AG10803 (cell line): ENCODE measurements at regions not wholly inside any gene's neighbourhood (a gene's known extent, or its start where the extent isn't known, plus 50 kb on each side); places are given as distances from the start of the nearest gene placed in this dataset.

Experiments used
- DNase-seq: peaks from one replicate; pipeline ENCODE4 v3.0.0; 2010; ENCODE audit warnings: low read depth
- H3K4me3 ChIP-seq: 2 replicates; pipeline ENCODE4 v1.5.1; 2011; ENCODE audit warnings: mild to moderate bottlenecking, low read length, control low read depth
- TF ChIP-seq, protein P1 (sequence below): conservative IDR thresholded peaks from 2 replicates; pipeline ENCODE4 v1.5.1; 2011; ENCODE audit warnings: mild to moderate bottlenecking, low read length, control low read depth, inconsistent platforms

DNA sequence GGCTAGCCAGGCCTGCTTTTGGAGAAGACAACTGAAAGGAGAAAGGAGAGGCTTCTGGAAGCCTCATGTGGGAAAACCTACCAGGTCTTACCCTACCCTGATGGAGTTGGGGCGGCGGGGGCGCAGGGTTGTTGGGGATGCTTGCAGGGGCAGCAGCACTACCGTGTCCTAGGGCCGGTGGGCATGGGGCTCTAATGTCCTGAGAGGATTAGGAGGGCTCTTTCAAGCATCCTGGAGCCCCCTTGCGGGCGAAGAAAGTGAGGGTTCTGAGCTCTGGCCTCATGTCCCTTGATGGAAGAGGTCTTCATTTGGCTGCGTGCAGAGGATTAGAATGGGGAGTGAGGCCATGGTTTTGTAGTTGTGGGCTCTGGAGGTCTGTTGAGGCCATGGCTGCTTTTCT lies 86.9 kb upstream of the PITX1 start:
- no peak overlapping the region for H3K4me3 ChIP-seq
- TF ChIP-seq, protein P1, sequence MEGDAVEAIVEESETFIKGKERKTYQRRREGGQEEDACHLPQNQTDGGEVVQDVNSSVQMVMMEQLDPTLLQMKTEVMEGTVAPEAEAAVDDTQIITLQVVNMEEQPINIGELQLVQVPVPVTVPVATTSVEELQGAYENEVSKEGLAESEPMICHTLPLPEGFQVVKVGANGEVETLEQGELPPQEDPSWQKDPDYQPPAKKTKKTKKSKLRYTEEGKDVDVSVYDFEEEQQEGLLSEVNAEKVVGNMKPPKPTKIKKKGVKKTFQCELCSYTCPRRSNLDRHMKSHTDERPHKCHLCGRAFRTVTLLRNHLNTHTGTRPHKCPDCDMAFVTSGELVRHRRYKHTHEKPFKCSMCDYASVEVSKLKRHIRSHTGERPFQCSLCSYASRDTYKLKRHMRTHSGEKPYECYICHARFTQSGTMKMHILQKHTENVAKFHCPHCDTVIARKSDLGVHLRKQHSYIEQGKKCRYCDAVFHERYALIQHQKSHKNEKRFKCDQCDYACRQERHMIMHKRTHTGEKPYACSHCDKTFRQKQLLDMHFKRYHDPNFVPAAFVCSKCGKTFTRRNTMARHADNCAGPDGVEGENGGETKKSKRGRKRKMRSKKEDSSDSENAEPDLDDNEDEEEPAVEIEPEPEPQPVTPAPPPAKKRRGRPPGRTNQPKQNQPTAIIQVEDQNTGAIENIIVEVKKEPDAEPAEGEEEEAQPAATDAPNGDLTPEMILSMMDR: no peak
- DNase-seq: no peak

DNA sequence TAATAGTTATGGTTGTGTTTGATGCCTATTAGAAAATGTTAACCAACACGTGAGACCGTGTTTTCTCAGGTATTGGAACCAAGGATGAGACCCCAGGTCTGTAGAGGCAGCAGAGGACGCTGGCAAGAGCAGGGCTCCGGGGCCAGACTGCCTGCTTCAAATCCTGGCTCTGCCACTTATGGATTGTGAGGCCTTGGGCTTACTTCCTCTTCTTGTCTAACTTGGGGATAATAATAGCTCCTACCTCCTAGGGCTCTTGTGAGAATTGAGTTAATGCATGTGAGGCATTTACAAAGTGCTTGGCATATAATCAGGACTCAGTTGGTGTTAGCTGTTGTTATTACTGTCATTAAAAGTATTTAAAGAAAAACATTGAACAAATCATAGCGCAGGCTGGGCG lies 85.5 kb upstream of the PITX1 start:
- no peak overlapping the region for H3K4me3 ChIP-seq
- no peak for DNase-seq
- TF ChIP-seq, protein P1: no peak

DNA sequence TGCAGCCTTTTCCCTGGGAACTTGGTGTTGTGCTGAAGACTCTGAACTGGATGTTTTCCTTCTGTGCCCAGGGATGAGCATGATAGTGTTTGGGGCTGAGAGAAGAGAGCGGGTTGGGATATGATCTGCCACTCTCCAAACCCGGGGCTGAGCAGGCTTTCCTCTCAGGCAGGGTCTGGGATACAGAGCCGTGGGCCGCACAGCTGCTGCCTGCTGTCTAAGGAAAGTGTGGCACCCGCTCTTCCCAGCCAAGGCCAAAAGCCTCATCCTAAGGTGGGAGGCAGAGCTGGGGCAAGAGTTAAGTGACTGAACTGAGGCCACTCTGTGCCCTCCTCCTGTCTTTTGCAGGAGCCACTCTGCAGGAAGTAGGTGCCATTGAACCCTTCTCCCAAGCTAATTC lies 83.6 kb upstream of the PITX1 start:
- no peak overlapping the region for H3K4me3 ChIP-seq
- TF ChIP-seq, protein P1: no peak
- DNase-seq: no peak

DNA sequence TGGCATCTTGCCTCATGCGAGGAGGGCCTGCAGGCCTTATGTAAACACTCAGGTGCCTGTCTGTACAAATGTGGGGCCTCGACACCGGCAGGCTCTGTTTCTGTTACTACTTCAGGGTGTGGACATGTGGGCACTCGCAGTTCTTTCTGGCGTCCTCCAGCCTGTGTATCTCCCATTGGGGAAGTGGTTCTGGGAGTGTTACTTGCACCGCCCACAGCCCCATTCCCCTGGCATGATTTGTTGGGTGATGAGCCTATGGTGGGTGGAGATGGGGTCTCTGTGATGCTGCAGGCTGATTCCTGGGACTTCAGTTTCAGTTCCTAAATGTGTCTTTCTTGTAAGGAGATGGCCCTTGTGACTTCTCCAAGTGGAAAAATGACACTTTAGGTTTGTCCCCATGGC lies 82.1 kb upstream of the PITX1 start:
- TF ChIP-seq, protein P1: no peak
- H3K4me3 ChIP-seq: no peak overlapping the region
- DNase-seq: no peak

DNA sequence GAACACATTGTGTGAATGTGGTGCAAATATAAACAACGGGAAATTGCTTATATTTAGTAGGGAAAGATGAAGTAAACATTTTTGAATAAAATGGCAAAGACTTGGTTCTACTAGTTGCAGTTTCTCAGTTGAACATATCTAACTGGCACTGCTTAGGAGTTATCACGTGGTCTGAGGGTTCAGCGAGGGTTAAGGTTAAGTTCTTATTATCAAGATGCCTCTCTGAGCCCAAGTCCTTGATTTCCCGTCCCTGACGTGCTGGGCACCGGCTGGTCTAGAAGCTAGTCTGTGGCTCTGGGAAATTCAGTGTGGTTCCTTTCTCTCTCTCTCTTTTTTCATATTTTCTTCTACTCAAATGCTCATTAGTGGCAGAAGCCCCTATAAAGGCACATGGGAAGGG lies 81.6 kb upstream of the PITX1 start:
- H3K4me3 ChIP-seq: no peak overlapping the region
- DNase-seq: no peak
- TF ChIP-seq, protein P1: no peak

DNA sequence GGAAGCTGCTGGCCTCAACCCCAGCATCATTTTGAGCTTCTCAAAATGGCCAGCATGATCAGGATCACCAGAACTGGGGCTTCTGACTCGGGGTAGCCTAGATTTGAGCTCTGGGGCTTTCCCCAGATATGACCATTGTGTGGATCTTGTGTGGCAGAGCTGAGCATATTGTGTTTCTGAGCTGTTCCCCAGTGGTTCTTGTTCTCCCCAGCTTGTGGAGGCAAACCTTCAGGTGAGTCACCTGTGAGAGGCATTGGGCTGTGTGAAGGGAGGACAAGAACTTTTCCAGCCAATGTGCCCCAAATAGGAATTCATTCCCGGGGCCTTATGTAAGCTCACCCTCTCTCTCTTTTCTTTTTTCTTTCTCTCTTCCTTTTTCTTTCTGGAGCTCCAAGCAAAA lies 80.7 kb upstream of the PITX1 start:
- no peak for DNase-seq
- TF ChIP-seq, protein P1: no peak
- H3K4me3 ChIP-seq: no peak overlapping the region

DNA sequence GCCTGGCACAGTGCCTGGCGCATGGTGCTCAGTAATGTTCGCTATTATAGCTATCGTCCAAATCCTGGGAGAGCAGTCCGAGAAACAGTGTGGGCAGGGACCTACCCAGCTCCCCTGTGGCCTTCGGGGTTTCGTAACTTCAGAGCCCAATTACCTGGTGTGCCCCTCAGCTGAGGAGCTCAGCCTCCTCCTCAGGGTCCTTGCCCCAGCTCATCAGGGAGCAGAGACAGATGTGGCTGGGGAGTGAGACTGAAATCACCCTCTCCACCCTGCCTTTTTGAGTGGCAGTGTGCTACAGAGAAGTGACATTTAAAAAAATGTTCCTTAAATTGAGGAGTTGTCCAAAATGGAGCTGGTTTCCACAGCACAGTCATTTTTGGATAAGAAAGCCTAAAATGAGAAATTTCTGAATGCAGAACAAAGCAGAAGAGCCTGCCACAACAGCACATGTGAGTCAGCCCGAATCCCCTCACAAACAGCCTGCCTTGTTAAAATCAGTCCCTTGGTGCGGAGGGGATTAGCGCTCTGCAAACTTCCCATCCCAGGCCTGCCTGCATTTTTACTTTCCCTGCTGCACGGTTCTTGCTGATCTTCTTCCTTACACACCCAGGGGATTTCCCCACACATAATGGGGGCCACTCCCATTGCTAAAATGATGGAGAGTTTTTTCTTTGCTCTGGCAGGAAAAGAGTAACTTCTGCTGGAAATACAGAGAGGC lies 78.1 kb upstream of the PITX1 start:
- TF ChIP-seq, protein P1: no peak
- H3K4me3 ChIP-seq: no peak overlapping the region
- DNase-seq: no peak
